Activated CD8-positive, alpha-beta T cell treated with anti-CD3 and anti-CD28 coated beads for 36 hours (primary cell): ENCODE measurements at regions not wholly inside any gene's neighbourhood (a gene's known extent, or its start where the extent isn't known, plus 50 kb on each side); places are given as distances from the start of the nearest gene placed in this dataset.

Source experiments
- ATAC-seq: fragments of 200-7000 bp; cut with Tn5 transposase; one replicate; pipeline ENCODE4 v1.10.0; 2021; ENCODE audit warnings: mild to moderate bottlenecking, moderate library complexity
- CTCF ChIA-PET: fragments of 350-600 bp; sonication (Branson Sonifier 250); formaldehyde crosslinking; loops from one replicate; lab custom pipeline; 2021; ENCODE audit warnings: antibody characterized with exemption; lab: Charles Lee
- POLR2A ChIA-PET: fragments of 350-600 bp; sonication (Branson Sonifier 250); formaldehyde crosslinking; loops from one replicate; lab custom pipeline; 2021; ENCODE audit warnings: antibody characterized with exemption; lab: Charles Lee
- DNase-seq: peaks from one replicate; pipeline ENCODE4 v3.0.0-alpha.2; 2020
- H3K27ac Mint-ChIP-seq: one replicate; pipeline ENCODE4 v1.8.0; 2021; ENCODE audit warnings: mild to moderate bottlenecking, mixed read lengths
- H3K27me3 Mint-ChIP-seq: one replicate; pipeline ENCODE4 v1.8.0; 2021; ENCODE audit warnings: mixed read lengths
- H3K36me3 Mint-ChIP-seq: one replicate; pipeline ENCODE4 v1.8.0; 2021; ENCODE audit warnings: low read depth, mixed read lengths
- H3K4me1 Mint-ChIP-seq: one replicate; pipeline ENCODE4 v1.8.0; 2021; ENCODE audit warnings: low read depth, mixed read lengths
- H3K4me3 Mint-ChIP-seq: one replicate; pipeline ENCODE4 v1.8.0; 2021; ENCODE audit warnings: mild to moderate bottlenecking, moderate library complexity, mixed read lengths
- H3K9me3 Mint-ChIP-seq: one replicate; pipeline ENCODE4 v1.8.0; 2021; ENCODE audit warnings: mixed read lengths
- CTCF ChIP-seq: fragments of 200-600 bp; IDR thresholded peaks from one replicate; pipeline ENCODE4 v1.8.0; 2022; ENCODE audit warnings: antibody characterized with exemption, mild to moderate bottlenecking
- intact Hi-C: fragments of 100-400 bp; cut with micrococcal nuclease; formaldehyde crosslinking; loops from one replicate; pipeline ENCODE4 v1.10.0; 2022

- no peak for TF ChIP-seq CTCF
- Mint-ChIP-seq H3K4me3 (no peak overlapping the region), H3K36me3 (no peaks in the 10 kb centered on the region), H3K9me3 (no peaks in the 10 kb centered on the region), H3K27me3 (peaks cover 6% of the 10 kb centered on the region), H3K4me1 (no peaks in the 10 kb centered on the region), H3K27ac (no peak overlapping the region)
- intact Hi-C loops = no loop called here
- CTCF ChIA-PET = no interaction called here
- DNase-seq = no peak
- no peak for ATAC-seq
- POLR2A ChIA-PET = interaction anchor here (0.6 kb wide), 1 partner anchor 589 kb away, joined by 3 read pairs; no protein-coding TSS in a partner anchor
Measured at GRCh38 chr9:86557918-86558317, 203.7 kb upstream of the TUT7 start.

GRCh38 chr9:86557063-86557766, 203.0 kb upstream of the TUT7 start:
- no peaks in the 10 kb centered on the region for H3K9me3 Mint-ChIP-seq
- H3K36me3 Mint-ChIP-seq = no peaks in the 10 kb centered on the region
- intact Hi-C loops = no loop called here
- no peak overlapping the region for H3K27ac Mint-ChIP-seq
- no peaks in the 10 kb centered on the region for H3K4me1 Mint-ChIP-seq
- peaks cover 8% of the 10 kb centered on the region for H3K27me3 Mint-ChIP-seq
- CTCF ChIA-PET = no interaction called here
- no peak overlapping the region for H3K4me3 Mint-ChIP-seq
- DNase-seq = no peak
- no peak for ATAC-seq
- POLR2A ChIA-PET = no interaction called here
- TF ChIP-seq CTCF = no peak

- no peak for TF ChIP-seq CTCF
- H3K4me3 Mint-ChIP-seq = no peak overlapping the region
- no peaks in the 10 kb centered on the region for H3K4me1 Mint-ChIP-seq
- no peaks in the 10 kb centered on the region for H3K36me3 Mint-ChIP-seq
- H3K27ac Mint-ChIP-seq = no peak overlapping the region
- CTCF ChIA-PET = interaction anchor here (0.6 kb wide), 1 partner anchor 88 kb away, joined by 3 read pairs; no protein-coding TSS in a partner anchor
- intact Hi-C loops = no loop called here
- no peak for DNase-seq
- ATAC-seq = no peak
- POLR2A ChIA-PET = no interaction called here
- H3K9me3 Mint-ChIP-seq = no peaks in the 10 kb centered on the region
- H3K27me3 Mint-ChIP-seq = peaks cover 8% of the 10 kb centered on the region
Measured at GRCh38 chr9:86555661-86556060, 201.5 kb upstream of the TUT7 start.

- Mint-ChIP-seq H3K4me3 (no peak overlapping the region), H3K36me3 (no peaks in the 10 kb centered on the region), H3K9me3 (no peaks in the 10 kb centered on the region), H3K27me3 (peaks cover 11% of the 10 kb centered on the region), H3K27ac (no peak overlapping the region), H3K4me1 (no peaks in the 10 kb centered on the region)
- no peak for TF ChIP-seq CTCF
- ATAC-seq (no peak), DNase-seq (no peak)
- ChIA-PET POLR2A (no interaction called here), CTCF (no interaction called here)
- intact Hi-C loops = no loop called here
Measured at GRCh38 chr9:86550401-86550800, 196.2 kb upstream of the TUT7 start.

- no peak for DNase-seq
- TF ChIP-seq CTCF = no peak
- Mint-ChIP-seq H3K9me3 (no peaks in the 10 kb centered on the region), H3K27ac (no peak overlapping the region), H3K4me1 (no peaks in the 10 kb centered on the region), H3K4me3 (no peak overlapping the region), H3K36me3 (no peaks in the 10 kb centered on the region), H3K27me3 (peaks cover 11% of the 10 kb centered on the region)
- intact Hi-C loops = no loop called here
- CTCF ChIA-PET = no interaction called here
- no peak for ATAC-seq
- POLR2A ChIA-PET = interaction anchor here (0.7 kb wide), 1 partner anchor 628 kb away, joined by 3 read pairs; no protein-coding TSS in a partner anchor
Measured at GRCh38 chr9:86549920-86550319, 195.7 kb upstream of the TUT7 start.
